Chondrocyte (in vitro differentiated cells): ENCODE measurements at regions not wholly inside any gene's neighbourhood (a gene's known extent, or its start where the extent isn't known, plus 50 kb on each side); places are given as distances from the start of the nearest gene placed in this dataset.
"Not testable (repeated sequence)": the region's sequence is repeated elsewhere in the genome, so short reads cannot be mapped to it uniquely, and the experiment has no call there.

Source experiments
- DNase-seq: peaks from one replicate; pipeline ENCODE4 v3.0.0; 2021; ENCODE audit warnings: mixed read lengths, low spot score
- H3K27ac Mint-ChIP-seq: one replicate; pipeline ENCODE4 v1.8.0; 2021; ENCODE audit warnings: mild to moderate bottlenecking, moderate library complexity, mixed read lengths; ENCODE audit not compliant: unreplicated experiment
- H3K27me3 Mint-ChIP-seq: 2 replicates; pipeline ENCODE4 v1.8.0; 2021; ENCODE audit warnings: low read depth, mixed read lengths
- H3K36me3 Mint-ChIP-seq: 2 replicates; pipeline ENCODE4 v1.8.0; 2021; ENCODE audit warnings: low read depth, mixed read lengths
- H3K4me1 Mint-ChIP-seq: 2 replicates; pipeline ENCODE4 v1.8.0; 2021; ENCODE audit warnings: low read depth, mild to moderate bottlenecking, mixed read lengths
- H3K4me3 Mint-ChIP-seq: one replicate; pipeline ENCODE4 v1.8.0; 2021; ENCODE audit warnings: mild to moderate bottlenecking, moderate library complexity, mixed read lengths; ENCODE audit not compliant: unreplicated experiment
- H3K9me3 Mint-ChIP-seq: 2 replicates; pipeline ENCODE4 v1.8.0; 2021; ENCODE audit warnings: low read depth, mixed read lengths
- CTCF ChIP-seq: fragments of 200-600 bp; sonication (generic); IDR thresholded peaks from 2 replicates; pipeline ENCODE4 v1.5.0; 2021; ENCODE audit warnings: antibody characterized with exemption, mild to moderate bottlenecking, moderate library complexity

GRCh38 chr5:13350767-13351166 lies 593.7 kb downstream of the DNAH5 start:
- peaks cover 3% of the 10 kb centered on the region for H3K9me3 Mint-ChIP-seq
- no peaks in the 10 kb centered on the region for H3K27me3 Mint-ChIP-seq
- H3K4me1 Mint-ChIP-seq, result no peaks in the 10 kb centered on the region
- no peaks in the 10 kb centered on the region for H3K36me3 Mint-ChIP-seq
- DNase-seq, result no peak
- no peak for TF ChIP-seq CTCF
- no peak overlapping the region for H3K4me3 Mint-ChIP-seq
- no peak overlapping the region for H3K27ac Mint-ChIP-seq

GRCh38 chr5:13348568-13348967 lies 595.9 kb downstream of the DNAH5 start:
- Mint-ChIP-seq H3K4me1 (no peaks in the 10 kb centered on the region), H3K27me3 (no peaks in the 10 kb centered on the region), H3K27ac (no peak overlapping the region), H3K36me3 (no peaks in the 10 kb centered on the region), H3K9me3 (no peaks in the 10 kb centered on the region), H3K4me3 (no peak overlapping the region)
- no peak for TF ChIP-seq CTCF
- no peak for DNase-seq

GRCh38 chr5:13346401-13346800 lies 598.1 kb downstream of the DNAH5 start:
- no peak for TF ChIP-seq CTCF
- no peaks in the 10 kb centered on the region for H3K4me1 Mint-ChIP-seq
- H3K4me3 Mint-ChIP-seq, result no peak overlapping the region
- H3K27ac Mint-ChIP-seq, result no peak overlapping the region
- H3K9me3 Mint-ChIP-seq, result peaks cover 12% of the 10 kb centered on the region
- no peaks in the 10 kb centered on the region for H3K36me3 Mint-ChIP-seq
- no peaks in the 10 kb centered on the region for H3K27me3 Mint-ChIP-seq
- DNase-seq, result no peak

- Mint-ChIP-seq H3K9me3 (peaks cover 31% of the 10 kb centered on the region), H3K27me3 (peaks cover 2% of the 10 kb centered on the region), H3K36me3 (no peaks in the 10 kb centered on the region), H3K27ac (no peak overlapping the region), H3K4me3 (no peak overlapping the region), H3K4me1 (no peaks in the 10 kb centered on the region)
- no peak for TF ChIP-seq CTCF
- no peak for DNase-seq
Observed at GRCh38 chr5:13339093-13339492, 605.4 kb downstream of the DNAH5 start.

GRCh38 chr5:13335026-13335425 lies 609.5 kb downstream of the DNAH5 start:
- H3K4me3 Mint-ChIP-seq, H3K36me3 Mint-ChIP-seq, DNase-seq, H3K27me3 Mint-ChIP-seq, H3K9me3 Mint-ChIP-seq, H3K4me1 Mint-ChIP-seq, H3K27ac Mint-ChIP-seq: not testable (repeated sequence)

GRCh38 chr5:13331585-13331984 lies 612.9 kb downstream of the DNAH5 start:
- Mint-ChIP-seq H3K36me3 (no peaks in the 10 kb centered on the region), H3K27ac (no peak overlapping the region), H3K9me3 (peaks cover 2% of the 10 kb centered on the region), H3K27me3 (peaks cover 2% of the 10 kb centered on the region), H3K4me3 (no peak overlapping the region), H3K4me1 (no peaks in the 10 kb centered on the region)
- DNase-seq, result peak; percentile 72
- TF ChIP-seq CTCF, result no peak
